GM06990 (cell line): ENCODE measurements at regions not wholly inside any gene's neighbourhood (a gene's known extent, or its start where the extent isn't known, plus 50 kb on each side); places are given as distances from the start of the nearest gene placed in this dataset.

Source experiments
- DNase-seq: peaks from one replicate; pipeline ENCODE4 v3.0.0-alpha.2; 2011; ENCODE audit not compliant: insufficient read length; ENCODE audit errors: extremely low read depth
- H3K27me3 ChIP-seq: replicated peaks from 2 replicates; pipeline ENCODE4 v1.6.0; 2011; ENCODE audit warnings: low read length; ENCODE audit not compliant: control insufficient read depth, insufficient read depth
- H3K36me3 ChIP-seq: 2 replicates; pipeline ENCODE4 v1.5.1; 2011; ENCODE audit warnings: low read length; ENCODE audit not compliant: control insufficient read depth, insufficient read depth
- H3K4me3 ChIP-seq: replicated peaks from 2 replicates; pipeline ENCODE4 v1.5.1; 2011; ENCODE audit warnings: low read depth, mild to moderate bottlenecking, control low read depth, low read length
- CTCF ChIP-seq: IDR thresholded peaks from 2 replicates; pipeline ENCODE4 v1.5.1; 2011; ENCODE audit warnings: low read length, control low read depth, mild to moderate bottlenecking, inconsistent platforms; ENCODE audit not compliant: insufficient read depth, poor library complexity, severe bottlenecking

GRCh38 chr3:146889626-146890025 lies 284.5 kb upstream of the PLSCR5 start:
- DNase-seq = no peak
- H3K36me3 ChIP-seq = no peaks in the 10 kb centered on the region
- TF ChIP-seq CTCF = no peak

GRCh38 chr3:146888176-146888575 lies 283.0 kb upstream of the PLSCR5 start:
- no peaks in the 10 kb centered on the region for H3K27me3 ChIP-seq
- H3K4me3 ChIP-seq = no peak overlapping the region
- no peak for TF ChIP-seq CTCF
- DNase-seq = no peak
- H3K36me3 ChIP-seq = no peaks in the 10 kb centered on the region

More at GRCh38 chr3:146889626-146890025, 284.5 kb upstream of the PLSCR5 start:
- Histone ChIP-seq H3K4me3 (no peak overlapping the region), H3K27me3 (no peaks in the 10 kb centered on the region)

- Histone ChIP-seq H3K36me3 (no peaks in the 10 kb centered on the region), H3K27me3 (no peaks in the 10 kb centered on the region), H3K4me3 (no peak overlapping the region)
- no peak for DNase-seq
- no peak for TF ChIP-seq CTCF
Observed at GRCh38 chr3:146884721-146885120, 279.6 kb upstream of the PLSCR5 start.

- TF ChIP-seq CTCF = no peak
- H3K27me3 ChIP-seq = no peaks in the 10 kb centered on the region
- H3K4me3 ChIP-seq = no peak overlapping the region
- DNase-seq = no peak
- H3K36me3 ChIP-seq = no peaks in the 10 kb centered on the region
Observed at GRCh38 chr3:146884296-146884695, 279.1 kb upstream of the PLSCR5 start.

GRCh38 chr3:146883288-146883687 lies 278.1 kb upstream of the PLSCR5 start:
- no peaks in the 10 kb centered on the region for H3K27me3 ChIP-seq
- H3K36me3 ChIP-seq = no peaks in the 10 kb centered on the region
- no peak for DNase-seq
- no peak overlapping the region for H3K4me3 ChIP-seq
- TF ChIP-seq CTCF = no peak

- DNase-seq = no peak
- H3K27me3 ChIP-seq = no peaks in the 10 kb centered on the region
- no peak for TF ChIP-seq CTCF
- H3K4me3 ChIP-seq = no peak overlapping the region
- H3K36me3 ChIP-seq = no peaks in the 10 kb centered on the region
Observed at GRCh38 chr3:146881966-146882760, 277.0 kb upstream of the PLSCR5 start.
